OCI-LY7 (cell line): ENCODE measurements at regions not wholly inside any gene's neighbourhood (a gene's known extent, or its start where the extent isn't known, plus 50 kb on each side); places are given as distances from the start of the nearest gene placed in this dataset.

Experiments
- BruUV-seq: library from RNA; stranded (reverse); fragments of 400-500 nt; replicated peaks from 2 replicates; lab custom pipeline; 2021; lab: Mats Ljungman, UMichigan
- CTCF ChIA-PET: fragments of 300-600 bp; sonication (Branson Sonifier 250); formaldehyde crosslinking; loops from one replicate; lab custom pipeline; 2022; ENCODE audit warnings: antibody characterized with exemption; ENCODE audit not compliant: unreplicated experiment; lab: Charles Lee
- POLR2A ChIA-PET: fragments of 300-600 bp; sonication (Branson Sonifier 250); formaldehyde crosslinking; loops from one replicate; lab custom pipeline; 2022; ENCODE audit warnings: antibody characterized with exemption; lab: Charles Lee
- DNase-seq: peaks from one replicate; pipeline ENCODE4 v3.0.0-alpha.2; 2015; ENCODE audit warnings: low spot score
- H2AFZ ChIP-seq: fragments of 200-600 bp; sonication (generic), shearing (Covaris generic); 2 replicates; pipeline ENCODE4 v1.6.1; 2014; ENCODE audit warnings: mild to moderate bottlenecking, antibody characterized with exemption, low read length, moderate library complexity
- H3K27ac ChIP-seq: fragments of 200-600 bp; sonication (generic); 2 replicates; pipeline ENCODE4 v1.5.1; 2014; ENCODE audit warnings: mixed run types, low read depth, mild to moderate bottlenecking, moderate library complexity, low read length, inconsistent platforms; ENCODE audit not compliant: poor library complexity, severe bottlenecking
- H3K36me3 ChIP-seq: fragments of 200-600 bp; sonication (generic); 2 replicates; pipeline ENCODE4 v1.6.1; 2014; ENCODE audit warnings: mild to moderate bottlenecking, antibody characterized with exemption, low read length, moderate library complexity, mixed read lengths; ENCODE audit not compliant: insufficient read depth
- H3K4me1 ChIP-seq: fragments of 200-600 bp; sonication (generic); 2 replicates; pipeline ENCODE4 v1.5.1; 2014; ENCODE audit warnings: mild to moderate bottlenecking, low read length; ENCODE audit not compliant: insufficient read depth, poor library complexity, severe bottlenecking
- H3K4me2 ChIP-seq: fragments of 200-600 bp; sonication (generic); 2 replicates; pipeline ENCODE4 v1.6.1; 2014; ENCODE audit warnings: mild to moderate bottlenecking, low read length
- H3K4me3 ChIP-seq: fragments of 200-600 bp; sonication (generic); 2 replicates; pipeline ENCODE4 v1.5.1; 2014; ENCODE audit warnings: mild to moderate bottlenecking, low read depth, low read length; ENCODE audit not compliant: poor library complexity, severe bottlenecking
- H3K79me2 ChIP-seq: fragments of 200-600 bp; sonication (generic); 2 replicates; pipeline ENCODE4 v1.6.1; 2016; ENCODE audit warnings: low read depth, mild to moderate bottlenecking, low read length, moderate library complexity, mixed read lengths; ENCODE audit not compliant: insufficient read depth
- H3K9me2 ChIP-seq: fragments of 200-600 bp; sonication (generic); 2 replicates; pipeline ENCODE4 v1.6.1; 2016; ENCODE audit warnings: mild to moderate bottlenecking, low read length, mixed read lengths; ENCODE audit not compliant: insufficient read depth
- H3K9me3 ChIP-seq: fragments of 200-600 bp; sonication (generic); 2 replicates; pipeline ENCODE4 v1.6.1; 2014; ENCODE audit warnings: mild to moderate bottlenecking, mixed run types, low read length, mixed read lengths
- H4K20me1 ChIP-seq: fragments of 200-600 bp; sonication (generic); 2 replicates; pipeline ENCODE4 v1.6.1; 2014; ENCODE audit warnings: mild to moderate bottlenecking, antibody characterized with exemption, low read length, moderate library complexity, mixed read lengths; ENCODE audit not compliant: insufficient read depth
- EZH2phosphoT487 ChIP-seq: fragments of 200-600 bp; sonication (generic); IDR thresholded peaks from 2 replicates; pipeline ENCODE4 v1.6.1; 2018; ENCODE audit warnings: low read depth, borderline replicate concordance, mild to moderate bottlenecking, mixed run types, antibody characterized with exemption, low read length, moderate library complexity, mixed read lengths
- intact Hi-C: fragments of 100-400 bp; cut with micrococcal nuclease; formaldehyde crosslinking; loops from one replicate; pipeline ENCODE4 v1.10.0; 2022; ENCODE audit not compliant: unreplicated experiment
- TF ChIP-seq, protein P1 (sequence below): fragments of 200-600 bp; sonication (generic); conservative IDR thresholded peaks from 2 replicates; pipeline ENCODE4 v1.5.1; 2014; ENCODE audit warnings: mild to moderate bottlenecking, antibody characterized with exemption, low read length, moderate library complexity, mixed read lengths

DNA sequence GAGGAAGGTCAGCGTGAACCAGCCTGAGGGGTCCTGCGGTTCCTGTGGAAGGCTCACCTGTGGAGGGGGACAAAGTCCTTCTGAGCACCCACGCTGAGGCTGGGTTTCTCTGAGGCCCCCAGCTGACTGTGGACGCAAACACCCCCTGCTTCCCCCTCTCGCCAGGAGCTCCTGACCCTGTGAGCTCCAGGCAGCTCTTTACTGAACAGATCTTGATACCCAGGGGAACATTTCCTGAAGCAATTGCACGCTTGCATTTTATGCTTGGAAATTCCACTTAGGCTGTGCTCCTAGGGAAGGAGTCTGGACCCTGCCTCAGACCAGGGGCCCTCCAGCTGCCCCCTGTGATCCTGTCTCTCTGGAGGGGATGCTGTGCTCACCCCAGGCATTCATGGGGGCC, 454.2 kb upstream of the B3GAT1 start:
- intact Hi-C loops, result no loop called here
- Histone ChIP-seq H4K20me1 (no peaks in the 10 kb centered on the region), H3K4me1 (no peaks in the 10 kb centered on the region), H3K27ac (no peak overlapping the region), H3K9me3 (no peaks in the 10 kb centered on the region), H3K4me2 (no peak overlapping the region), H3K36me3 (no peaks in the 10 kb centered on the region), H3K9me2 (no peaks in the 10 kb centered on the region), H3K4me3 (no peak overlapping the region), H3K79me2 (no peaks in the 10 kb centered on the region), H2AFZ (no peak overlapping the region)
- TF ChIP-seq, protein P1, sequence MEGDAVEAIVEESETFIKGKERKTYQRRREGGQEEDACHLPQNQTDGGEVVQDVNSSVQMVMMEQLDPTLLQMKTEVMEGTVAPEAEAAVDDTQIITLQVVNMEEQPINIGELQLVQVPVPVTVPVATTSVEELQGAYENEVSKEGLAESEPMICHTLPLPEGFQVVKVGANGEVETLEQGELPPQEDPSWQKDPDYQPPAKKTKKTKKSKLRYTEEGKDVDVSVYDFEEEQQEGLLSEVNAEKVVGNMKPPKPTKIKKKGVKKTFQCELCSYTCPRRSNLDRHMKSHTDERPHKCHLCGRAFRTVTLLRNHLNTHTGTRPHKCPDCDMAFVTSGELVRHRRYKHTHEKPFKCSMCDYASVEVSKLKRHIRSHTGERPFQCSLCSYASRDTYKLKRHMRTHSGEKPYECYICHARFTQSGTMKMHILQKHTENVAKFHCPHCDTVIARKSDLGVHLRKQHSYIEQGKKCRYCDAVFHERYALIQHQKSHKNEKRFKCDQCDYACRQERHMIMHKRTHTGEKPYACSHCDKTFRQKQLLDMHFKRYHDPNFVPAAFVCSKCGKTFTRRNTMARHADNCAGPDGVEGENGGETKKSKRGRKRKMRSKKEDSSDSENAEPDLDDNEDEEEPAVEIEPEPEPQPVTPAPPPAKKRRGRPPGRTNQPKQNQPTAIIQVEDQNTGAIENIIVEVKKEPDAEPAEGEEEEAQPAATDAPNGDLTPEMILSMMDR, result no peak
- TF ChIP-seq EZH2phosphoT487, result no peak
- ChIA-PET POLR2A (no interaction called here), CTCF (no interaction called here)
- no peak for DNase-seq
- BruUV-seq, result no TSS peak

DNA sequence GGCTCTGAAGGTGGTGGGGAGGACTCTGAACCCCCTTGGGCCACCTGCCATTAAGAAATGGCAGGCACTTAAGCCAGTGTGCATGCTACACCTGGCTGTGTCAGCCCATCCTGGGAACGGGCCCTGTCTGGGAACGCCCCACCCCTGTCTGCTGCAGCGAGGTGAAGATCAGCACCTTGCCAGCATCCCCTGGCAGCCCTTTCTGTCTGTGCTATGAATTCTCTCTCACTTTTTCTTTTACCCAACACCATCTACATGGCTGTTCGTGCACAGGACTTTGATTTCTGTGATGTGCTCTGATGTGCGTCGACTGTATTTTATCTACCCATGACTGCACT, 452.9 kb upstream of the B3GAT1 start:
- CTCF ChIA-PET, result no interaction called here
- no peaks in the 10 kb centered on the region for H3K4me1 ChIP-seq
- H3K79me2 ChIP-seq, result no peaks in the 10 kb centered on the region
- H4K20me1 ChIP-seq, result no peaks in the 10 kb centered on the region
- no peak overlapping the region for H3K4me2 ChIP-seq
- POLR2A ChIA-PET, result no interaction called here
- no peaks in the 10 kb centered on the region for H3K36me3 ChIP-seq
- H3K9me3 ChIP-seq, result no peaks in the 10 kb centered on the region
- intact Hi-C loops, result no loop called here
- TF ChIP-seq, protein P1, result no peak
- TF ChIP-seq EZH2phosphoT487, result no peak
- DNase-seq, result no peak
- H2AFZ ChIP-seq, result no peak overlapping the region
- no peak overlapping the region for H3K4me3 ChIP-seq
- no TSS peak for BruUV-seq
- H3K9me2 ChIP-seq, result no peaks in the 10 kb centered on the region
- H3K27ac ChIP-seq, result no peak overlapping the region

DNA sequence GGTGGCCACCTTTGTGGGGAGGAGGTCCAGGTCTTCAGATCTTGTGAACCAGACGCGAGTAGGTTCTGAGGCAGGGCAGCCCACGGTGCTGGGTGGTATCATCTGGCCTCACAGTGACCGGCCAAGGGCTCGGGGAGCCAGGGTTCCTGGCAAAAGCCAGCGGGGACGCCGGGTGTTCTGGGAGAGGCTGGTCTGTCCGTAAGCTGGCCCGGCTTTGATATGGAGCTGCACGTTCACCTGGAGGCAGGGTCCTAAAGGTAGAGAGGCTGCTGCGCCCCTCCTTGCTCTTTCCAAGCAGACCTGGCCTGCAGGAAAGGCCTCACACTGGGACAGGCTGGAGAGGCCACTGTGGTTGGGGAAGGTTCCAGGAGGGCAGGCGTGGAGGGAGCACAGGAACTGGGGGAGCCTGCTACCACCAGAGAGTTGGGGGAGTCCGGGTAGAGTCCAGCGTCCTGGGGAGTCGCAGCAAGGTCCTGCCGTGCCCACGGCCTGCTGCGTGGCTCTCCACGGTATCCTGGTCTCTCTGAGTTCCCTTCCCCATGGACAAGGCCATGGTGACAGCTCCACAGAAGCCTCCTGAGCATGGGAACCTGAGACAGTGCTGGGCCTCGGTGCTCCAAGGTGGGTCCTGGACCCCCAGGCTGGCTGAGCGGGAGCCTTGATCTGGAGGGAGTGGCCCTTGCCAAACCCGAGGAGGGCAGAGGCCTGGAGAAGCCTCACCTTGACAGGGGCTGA, 452.4 kb upstream of the B3GAT1 start:
- intact Hi-C loops, result no loop called here
- CTCF ChIA-PET, result no interaction called here
- no peak overlapping the region for H3K27ac ChIP-seq
- no peak for DNase-seq
- no TSS peak for BruUV-seq
- no peak overlapping the region for H3K4me2 ChIP-seq
- TF ChIP-seq, protein P1, result no peak
- TF ChIP-seq EZH2phosphoT487, result no peak
- H3K4me3 ChIP-seq, result no peak overlapping the region
- no peaks in the 10 kb centered on the region for H4K20me1 ChIP-seq
- no peaks in the 10 kb centered on the region for H3K4me1 ChIP-seq
- no peaks in the 10 kb centered on the region for H3K36me3 ChIP-seq
- H3K9me3 ChIP-seq, result no peaks in the 10 kb centered on the region
- H2AFZ ChIP-seq, result no peak overlapping the region
- POLR2A ChIA-PET, result no interaction called here
- H3K9me2 ChIP-seq, result no peaks in the 10 kb centered on the region
- H3K79me2 ChIP-seq, result no peaks in the 10 kb centered on the region
